HEK293T (cell line): ENCODE measurements at regions not wholly inside any gene's neighbourhood (a gene's known extent, or its start where the extent isn't known, plus 50 kb on each side); places are given as distances from the start of the nearest gene placed in this dataset.

Experiments
- ARNT ChIP-seq: fragments of 450-650 bp; IDR thresholded peaks from 2 replicates; pipeline ENCODE4 v1.6.1; 2017; ENCODE audit warnings: mild to moderate bottlenecking
- BHLHE40 ChIP-seq: fragments of 450-650 bp; IDR thresholded peaks from 2 replicates; pipeline ENCODE4 v1.6.1; 2016; ENCODE audit warnings: mild to moderate bottlenecking, moderate library complexity, borderline replicate concordance
- ELF4 ChIP-seq: fragments of 450-650 bp; IDR thresholded peaks from 2 replicates; pipeline ENCODE4 v1.6.1; 2017; ENCODE audit warnings: antibody characterized with exemption
- FOXK2 ChIP-seq: fragments of 450-650 bp; IDR thresholded peaks from 2 replicates; pipeline ENCODE4 v1.6.1; 2016; ENCODE audit warnings: mild to moderate bottlenecking
- HDGF ChIP-seq: fragments of 450-650 bp; IDR thresholded peaks from 2 replicates; pipeline ENCODE4 v1.6.1; 2017; ENCODE audit warnings: antibody characterized with exemption, borderline replicate concordance
- NFRKB ChIP-seq: fragments of 450-650 bp; IDR thresholded peaks from 2 replicates; pipeline ENCODE4 v1.6.1; 2016; ENCODE audit warnings: mild to moderate bottlenecking, moderate library complexity
- SUZ12 ChIP-seq: fragments of 450-650 bp; IDR thresholded peaks from 2 replicates; pipeline ENCODE4 v1.6.1; 2016; ENCODE audit warnings: mild to moderate bottlenecking

DNA sequence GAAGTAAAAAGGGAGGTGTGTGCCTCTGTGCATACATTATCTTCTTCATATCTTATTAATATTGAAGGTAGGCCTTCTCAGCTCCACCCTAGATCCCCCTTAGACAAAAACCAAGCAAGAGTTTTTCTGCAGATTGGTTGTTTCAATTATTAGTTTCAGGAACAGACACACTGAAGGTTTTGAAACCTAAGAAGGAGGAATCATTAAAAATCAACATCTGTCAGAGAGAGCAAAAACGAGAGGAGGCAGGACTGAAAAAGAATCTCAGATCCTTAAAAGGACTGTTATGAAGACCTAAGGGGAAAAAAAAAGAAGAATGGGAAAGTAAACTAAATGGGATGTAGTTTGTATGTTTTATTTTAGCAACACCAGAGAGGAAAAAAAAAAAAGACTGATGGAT, 560.8 kb upstream of the JAG1 start:
- TF ChIP-seq SUZ12 (no peak), HDGF (no peak), ELF4 (no peak), NFRKB (no peak), BHLHE40 (no peak), FOXK2 (no peak), ARNT (no peak)
